ENCODE measurements at regions not wholly inside any gene's neighbourhood (a gene's known extent, or its start where the extent isn't known, plus 50 kb on each side); places are given as distances from the start of the nearest gene placed in this dataset.

- no peak for TF ChIP-seq POLR2A (IDR thresholded peaks at IDR 0.05)
- no peak for TF ChIP-seq CTCF (IDR thresholded peaks at IDR 0.05)
These were observed 88.3 kb upstream of the ANTXRL start for GRCh38 chr10:46198516-46198915.

Measured in Peyer's patch (tissue), 4 donors.